ENCODE measurements at regions not wholly inside any gene's neighbourhood (a gene's known extent, or its start where the extent isn't known, plus 50 kb on each side); places are given as distances from the start of the nearest gene placed in this dataset.

- peak in 1 of 5 donors; percentile 28 for DNase-seq
- Histone ChIP-seq H3K27me3 (peaks cover 6 to 67% (median 28%) of the 10 kb centered on the region in 9 donors), H3K4me1 (peaks cover 0 to under 1% (median 0%) of the 10 kb centered on the region in 12 donors), H3K4me3 (no peak overlapping the region), H3K27ac (no peak overlapping the region), H3K9me3 (no peaks in the 10 kb centered on the region), H3K36me3 (no peaks in the 10 kb centered on the region)
- intact Hi-C loops (cut with DNase I), result no loop called here
- 85 to 93% (median 92%) methylated on average over 13 to 14 of the region's 14 CpGs for WGBS, 4 donors
- no peak for ATAC-seq
- TF ChIP-seq CTCF (IDR thresholded peaks at IDR 0.05) (no peak), POLR2A (IDR thresholded peaks at IDR 0.05) (no peak)
Observed at GRCh38 chr20:63061771-63062100, 55.0 kb upstream of the BHLHE23 start.

- 93 to 96% (median 95%) methylated on average over 29 of the region's 29 CpGs for WGBS, 4 donors
- ATAC-seq (no peak), DNase-seq (peak in 1 of 5 donors; percentile 7)
- no peak for TF ChIP-seq CTCF (IDR thresholded peaks at IDR 0.05)
- no peak for TF ChIP-seq POLR2A (IDR thresholded peaks at IDR 0.05)
- H3K27me3 ChIP-seq, result peaks cover 6 to 68% (median 28%) of the 10 kb centered on the region in 9 donors
- peaks cover 0 to 5% (median 0%) of the 10 kb centered on the region in 12 donors for H3K4me1 ChIP-seq
- H3K36me3 ChIP-seq, result no peaks in the 10 kb centered on the region
- H3K9me3 ChIP-seq, result no peaks in the 10 kb centered on the region
- intact Hi-C loops (cut with DNase I), result no loop called here
- H3K27ac ChIP-seq, result no peak overlapping the region
- no peak overlapping the region for H3K4me3 ChIP-seq
Observed at GRCh38 chr20:63061051-63061770, 54.4 kb upstream of the BHLHE23 start.

GRCh38 chr20:63060057-63060991 is 53.6 kb upstream of the BHLHE23 start:
- TF ChIP-seq CTCF (IDR thresholded peaks at IDR 0.05) (no peak), POLR2A (IDR thresholded peaks at IDR 0.05) (no peak)
- peak in 2 of 5 donors; percentile 8 to 35 for DNase-seq

GRCh38 chr20:63059684-63060056 is 52.9 kb upstream of the BHLHE23 start:
- DNase-seq, result peak in 2 of 5 donors; percentile 5 to 44
- no peak for ATAC-seq
- TF ChIP-seq POLR2A (IDR thresholded peaks at IDR 0.05) (no peak), CTCF (IDR thresholded peaks at IDR 0.05) (no peak)
- Histone ChIP-seq H3K27ac (no peak overlapping the region), H3K36me3 (no peaks in the 10 kb centered on the region), H3K4me3 (no peak overlapping the region), H3K4me1 (peaks cover 0 to 7% (median 0%) of the 10 kb centered on the region in 12 donors), H3K9me3 (no peaks in the 10 kb centered on the region), H3K27me3 (peaks cover 4 to 68% (median 26%) of the 10 kb centered on the region in 9 donors)
- intact Hi-C loops (cut with DNase I), result loop anchor here in 6 of 10 donors (5.0 to 10.0 kb wide), 6 partner anchors 115 to 325 kb away; partner anchors contain the start of genes BIRC7 (in 1 of the 6) and NKAIN4 (in 1 of the 6)
- WGBS, 4 donors, result 80 to 96% (median 85%) methylated on average over 15 to 17 of the region's 17 CpGs

More at GRCh38 chr20:63060057-63060991, 53.6 kb upstream of the BHLHE23 start:
- Histone ChIP-seq H3K4me1 (peaks cover 0 to 7% (median 0%) of the 10 kb centered on the region in 12 donors), H3K27me3 (peaks cover 6 to 72% (median 28%) of the 10 kb centered on the region in 9 donors), H3K27ac (no peak overlapping the region), H3K9me3 (no peaks in the 10 kb centered on the region), H3K36me3 (no peaks in the 10 kb centered on the region), H3K4me3 (no peak overlapping the region)
- WGBS, 4 donors, result 57 to 66% (median 64%) methylated on average over 18 to 23 of the region's 23 CpGs
- intact Hi-C loops (cut with DNase I), result no loop called here
- peak in 1 of 4 donors; percentile 36 for ATAC-seq
